Liver (tissue), 3 donors: ENCODE measurements at regions not wholly inside any gene's neighbourhood (a gene's known extent, or its start where the extent isn't known, plus 50 kb on each side); places are given as distances from the start of the nearest gene placed in this dataset.

Experiments
- EGR1 ChIP-seq, 2 donors: IDR thresholded peaks; 2 replicates each; pipeline ENCODE4 v1.6.1; 2016 to 2018; ENCODE audit warnings: antibody characterized with exemption in 2 of 2, low read depth in 2 of 2
- GABPA ChIP-seq, 2 donors: IDR thresholded peaks in 1 of 2; conservative IDR thresholded peaks in 1 of 2; 2 replicates each; pipeline ENCODE4 v1.6.1; 2016; ENCODE audit warnings: antibody characterized with exemption in 2 of 2, mild to moderate bottlenecking in 1 of 2, moderate library complexity in 1 of 2
- RAD21 ChIP-seq, 2 donors: IDR thresholded peaks; 2 replicates each; pipeline ENCODE4 v1.6.1; 2016; ENCODE audit warnings: antibody characterized with exemption in 2 of 2, mild to moderate bottlenecking in 2 of 2
- YY1 ChIP-seq: IDR thresholded peaks from 2 replicates; pipeline ENCODE4 v1.6.1; 2016; ENCODE audit warnings: antibody characterized with exemption, mild to moderate bottlenecking
- TF ChIP-seq, protein P1 (sequence below): fragments of 150-350 bp; IDR thresholded peaks from 2 replicates; pipeline ENCODE4 v1.5.1; 2017; ENCODE audit warnings: improper control_type of control experiment, low read depth, low read length; ENCODE audit not compliant: missing input control
- TF ChIP-seq, protein P2 (sequence below): IDR thresholded peaks from 2 replicates; pipeline ENCODE4 v1.6.1; 2016; ENCODE audit warnings: antibody characterized with exemption, mild to moderate bottlenecking
- donor health status: healthy.
- donor health status: healthy.

- TF ChIP-seq YY1 = no peak
- TF ChIP-seq, protein P1, sequence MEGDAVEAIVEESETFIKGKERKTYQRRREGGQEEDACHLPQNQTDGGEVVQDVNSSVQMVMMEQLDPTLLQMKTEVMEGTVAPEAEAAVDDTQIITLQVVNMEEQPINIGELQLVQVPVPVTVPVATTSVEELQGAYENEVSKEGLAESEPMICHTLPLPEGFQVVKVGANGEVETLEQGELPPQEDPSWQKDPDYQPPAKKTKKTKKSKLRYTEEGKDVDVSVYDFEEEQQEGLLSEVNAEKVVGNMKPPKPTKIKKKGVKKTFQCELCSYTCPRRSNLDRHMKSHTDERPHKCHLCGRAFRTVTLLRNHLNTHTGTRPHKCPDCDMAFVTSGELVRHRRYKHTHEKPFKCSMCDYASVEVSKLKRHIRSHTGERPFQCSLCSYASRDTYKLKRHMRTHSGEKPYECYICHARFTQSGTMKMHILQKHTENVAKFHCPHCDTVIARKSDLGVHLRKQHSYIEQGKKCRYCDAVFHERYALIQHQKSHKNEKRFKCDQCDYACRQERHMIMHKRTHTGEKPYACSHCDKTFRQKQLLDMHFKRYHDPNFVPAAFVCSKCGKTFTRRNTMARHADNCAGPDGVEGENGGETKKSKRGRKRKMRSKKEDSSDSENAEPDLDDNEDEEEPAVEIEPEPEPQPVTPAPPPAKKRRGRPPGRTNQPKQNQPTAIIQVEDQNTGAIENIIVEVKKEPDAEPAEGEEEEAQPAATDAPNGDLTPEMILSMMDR = no peak
- no peak for TF ChIP-seq GABPA (IDR thresholded peaks at IDR 0.05 in 1 of 2, conservative IDR thresholded peaks at IDR 0.05 in 1 of 2)
- no peak for TF ChIP-seq RAD21 (IDR thresholded peaks at IDR 0.05)
- TF ChIP-seq, protein P2, sequence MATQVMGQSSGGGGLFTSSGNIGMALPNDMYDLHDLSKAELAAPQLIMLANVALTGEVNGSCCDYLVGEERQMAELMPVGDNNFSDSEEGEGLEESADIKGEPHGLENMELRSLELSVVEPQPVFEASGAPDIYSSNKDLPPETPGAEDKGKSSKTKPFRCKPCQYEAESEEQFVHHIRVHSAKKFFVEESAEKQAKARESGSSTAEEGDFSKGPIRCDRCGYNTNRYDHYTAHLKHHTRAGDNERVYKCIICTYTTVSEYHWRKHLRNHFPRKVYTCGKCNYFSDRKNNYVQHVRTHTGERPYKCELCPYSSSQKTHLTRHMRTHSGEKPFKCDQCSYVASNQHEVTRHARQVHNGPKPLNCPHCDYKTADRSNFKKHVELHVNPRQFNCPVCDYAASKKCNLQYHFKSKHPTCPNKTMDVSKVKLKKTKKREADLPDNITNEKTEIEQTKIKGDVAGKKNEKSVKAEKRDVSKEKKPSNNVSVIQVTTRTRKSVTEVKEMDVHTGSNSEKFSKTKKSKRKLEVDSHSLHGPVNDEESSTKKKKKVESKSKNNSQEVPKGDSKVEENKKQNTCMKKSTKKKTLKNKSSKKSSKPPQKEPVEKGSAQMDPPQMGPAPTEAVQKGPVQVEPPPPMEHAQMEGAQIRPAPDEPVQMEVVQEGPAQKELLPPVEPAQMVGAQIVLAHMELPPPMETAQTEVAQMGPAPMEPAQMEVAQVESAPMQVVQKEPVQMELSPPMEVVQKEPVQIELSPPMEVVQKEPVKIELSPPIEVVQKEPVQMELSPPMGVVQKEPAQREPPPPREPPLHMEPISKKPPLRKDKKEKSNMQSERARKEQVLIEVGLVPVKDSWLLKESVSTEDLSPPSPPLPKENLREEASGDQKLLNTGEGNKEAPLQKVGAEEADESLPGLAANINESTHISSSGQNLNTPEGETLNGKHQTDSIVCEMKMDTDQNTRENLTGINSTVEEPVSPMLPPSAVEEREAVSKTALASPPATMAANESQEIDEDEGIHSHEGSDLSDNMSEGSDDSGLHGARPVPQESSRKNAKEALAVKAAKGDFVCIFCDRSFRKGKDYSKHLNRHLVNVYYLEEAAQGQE = no peak
- no peak for TF ChIP-seq EGR1 (IDR thresholded peaks at IDR 0.05; ENCODE audit: low read depth in 2 of 2)
Measured at GRCh38 chr16:86061721-86062120, 162.8 kb downstream of the IRF8 start.
